Adrenal gland (tissue), 5 donors: ENCODE measurements at regions not wholly inside any gene's neighbourhood (a gene's known extent, or its start where the extent isn't known, plus 50 kb on each side); places are given as distances from the start of the nearest gene placed in this dataset.

ENCODE experiments used
- CTCF ChIP-seq, 6 experiments: fragments of 450-650 bp in 4 of 6; fragments of 200-600 bp in 2 of 6; sonication (generic) in 1 of 6; IDR thresholded peaks; 1 replicate in 5 of 6; 2 replicates in 1 of 6; pipeline versions ENCODE4 v1.5.1 to v1.8.0; 2016 to 2021; ENCODE audit warnings: antibody characterized with exemption in 6 of 6, mild to moderate bottlenecking in 2 of 6, moderate library complexity in 1 of 6
- POLR2A ChIP-seq, 2 donors: fragments of 450-650 bp; IDR thresholded peaks; one replicate each; pipeline ENCODE4 v1.6.1; 2017; ENCODE audit warnings: antibody characterized with exemption in 2 of 2, mild to moderate bottlenecking in 2 of 2, moderate library complexity in 1 of 2
- donor health status: DM: no; HTN: no; CAD: no.

- TF ChIP-seq CTCF (IDR thresholded peaks at IDR 0.05), result no peak
- TF ChIP-seq POLR2A (IDR thresholded peaks at IDR 0.05), result no peak
Observed at GRCh38 chr14:95464103-95464502, 52.3 kb downstream of the SYNE3 start.
